Liver (tissue), 8 donors: ENCODE measurements at regions not wholly inside any gene's neighbourhood (a gene's known extent, or its start where the extent isn't known, plus 50 kb on each side); places are given as distances from the start of the nearest gene placed in this dataset.

Source experiments
- DNase-seq: peaks from one replicate; pipeline ENCODE4 v3.0.0-alpha.2; 2017; ENCODE audit warnings: low spot score
- H3K27ac ChIP-seq, 2 donors: one replicate each; pipeline ENCODE4 v1.7.0; 2013; ENCODE audit warnings: inconsistent platforms in 2 of 2, low read length in 2 of 2, control low read depth in 1 of 2, low read depth in 1 of 2, mild to moderate bottlenecking in 1 of 2
- H3K27me3 ChIP-seq, 4 donors: one replicate each; pipeline versions ENCODE4 v1.6.1 to v1.7.0; 2013; ENCODE audit warnings: low read length in 3 of 4, inconsistent platforms in 1 of 4, mild to moderate bottlenecking in 1 of 4, moderate library complexity in 1 of 4; ENCODE audit not compliant: control insufficient read depth in 4 of 4, insufficient read depth in 4 of 4
- H3K36me3 ChIP-seq, 4 donors: one replicate each; pipeline versions ENCODE4 v1.6.1 to v1.7.0; 2013; ENCODE audit warnings: low read length in 3 of 4, mild to moderate bottlenecking in 3 of 4, low read depth in 1 of 4, moderate library complexity in 1 of 4; ENCODE audit not compliant: control insufficient read depth in 4 of 4, insufficient read depth in 3 of 4
- H3K4me1 ChIP-seq, 4 donors: one replicate each; pipeline versions ENCODE4 v1.6.1 to v1.7.0; 2013; ENCODE audit warnings: low read length in 3 of 4, mild to moderate bottlenecking in 3 of 4, moderate library complexity in 1 of 4; ENCODE audit not compliant: control insufficient read depth in 4 of 4, insufficient read depth in 4 of 4
- H3K4me3 ChIP-seq, 3 donors: one replicate each; pipeline versions ENCODE4 v1.6.1 to v1.7.0; 2013; ENCODE audit warnings: low read length in 3 of 3, control low read depth in 1 of 3, low read depth in 1 of 3, mild to moderate bottlenecking in 1 of 3
- H3K9ac ChIP-seq, 2 donors: one replicate each; pipeline ENCODE4 v1.7.0; 2013; ENCODE audit warnings: low read length in 2 of 2, mild to moderate bottlenecking in 2 of 2, moderate library complexity in 2 of 2, control low read depth in 1 of 2, low read depth in 1 of 2
- H3K9me3 ChIP-seq, 4 donors: one replicate each; pipeline versions ENCODE4 v1.6.1 to v1.7.0; 2013; ENCODE audit warnings: low read length in 3 of 4; ENCODE audit not compliant: control insufficient read depth in 4 of 4
- FOXA1 ChIP-seq: IDR thresholded peaks from 2 replicates; pipeline ENCODE4 v1.6.1; 2016; ENCODE audit warnings: antibody characterized with exemption
- FOXA2 ChIP-seq: IDR thresholded peaks from 2 replicates; pipeline ENCODE4 v1.6.1; 2016; ENCODE audit warnings: antibody characterized with exemption
- GABPA ChIP-seq, 2 donors: IDR thresholded peaks in 1 of 2; conservative IDR thresholded peaks in 1 of 2; 2 replicates each; pipeline ENCODE4 v1.6.1; 2016; ENCODE audit warnings: antibody characterized with exemption in 2 of 2, mild to moderate bottlenecking in 1 of 2, moderate library complexity in 1 of 2
- HNF4A ChIP-seq, 2 donors: conservative IDR thresholded peaks; 2 replicates each; pipeline ENCODE4 v1.6.1; 2016; ENCODE audit warnings: antibody characterized with exemption in 2 of 2, mild to moderate bottlenecking in 2 of 2
- JUND ChIP-seq, 2 donors: IDR thresholded peaks; 2 replicates each; pipeline ENCODE4 v1.6.1; 2016; ENCODE audit warnings: antibody characterized with exemption in 2 of 2
- MAX ChIP-seq: IDR thresholded peaks from 2 replicates; pipeline ENCODE4 v1.6.1; 2016; ENCODE audit warnings: antibody characterized with exemption
- NR2F2 ChIP-seq: IDR thresholded peaks from 2 replicates; pipeline ENCODE4 v1.6.1; 2016; ENCODE audit warnings: antibody characterized with exemption
- REST ChIP-seq: IDR thresholded peaks from 2 replicates; pipeline ENCODE4 v1.6.1; 2016; ENCODE audit warnings: antibody characterized with exemption, mild to moderate bottlenecking
- SP1 ChIP-seq: IDR thresholded peaks from 2 replicates; pipeline ENCODE4 v1.6.1; 2018; ENCODE audit warnings: antibody characterized with exemption, mild to moderate bottlenecking
- TAF1 ChIP-seq: conservative IDR thresholded peaks from 2 replicates; pipeline ENCODE4 v1.6.1; 2016; ENCODE audit warnings: antibody characterized with exemption, mild to moderate bottlenecking
- YY1 ChIP-seq: IDR thresholded peaks from 2 replicates; pipeline ENCODE4 v1.6.1; 2016; ENCODE audit warnings: antibody characterized with exemption, mild to moderate bottlenecking
- WGBS: extraction: QIAGEN DNeasy Blood & Tissue Kit; methylation state at CpG from one replicate; pipeline ENCODE4 v1.1.7; 2013; 5-methylcytosine and 5-hydroxymethylcytosine counted together
- TF ChIP-seq, protein P1 (sequence below): fragments of 150-350 bp; IDR thresholded peaks from 2 replicates; pipeline ENCODE4 v1.5.1; 2017; ENCODE audit warnings: improper control_type of control experiment, low read depth, low read length; ENCODE audit not compliant: missing input control
- TF ChIP-seq, protein P2 (sequence below): IDR thresholded peaks from 2 replicates; pipeline ENCODE4 v1.6.1; 2016; ENCODE audit warnings: antibody characterized with exemption
- donor health status: healthy.
- donor health status: healthy.
- donor health status: healthy.
- donor health status: healthy.
- donor health status: healthy.

DNA sequence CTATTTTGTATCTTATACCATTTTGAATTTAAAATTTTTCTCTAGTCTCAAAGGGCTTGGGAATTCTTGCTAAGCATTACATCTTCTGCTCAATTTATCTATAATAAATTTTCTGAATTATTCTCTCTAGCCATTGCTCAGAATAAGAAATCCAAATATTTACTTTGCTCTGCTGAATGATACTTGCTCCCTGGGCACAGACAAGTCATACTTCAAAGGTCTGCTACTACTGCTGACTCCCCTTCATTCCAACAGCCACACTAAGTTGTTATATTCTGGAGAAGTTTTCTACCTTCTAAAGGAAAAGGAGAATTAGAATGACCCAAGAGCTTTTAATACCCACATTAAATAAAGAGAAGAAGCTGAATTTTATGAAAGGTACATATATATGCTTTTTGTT lies 460.3 kb upstream of the ZNF717 start (continued):
- TF ChIP-seq, protein P1, sequence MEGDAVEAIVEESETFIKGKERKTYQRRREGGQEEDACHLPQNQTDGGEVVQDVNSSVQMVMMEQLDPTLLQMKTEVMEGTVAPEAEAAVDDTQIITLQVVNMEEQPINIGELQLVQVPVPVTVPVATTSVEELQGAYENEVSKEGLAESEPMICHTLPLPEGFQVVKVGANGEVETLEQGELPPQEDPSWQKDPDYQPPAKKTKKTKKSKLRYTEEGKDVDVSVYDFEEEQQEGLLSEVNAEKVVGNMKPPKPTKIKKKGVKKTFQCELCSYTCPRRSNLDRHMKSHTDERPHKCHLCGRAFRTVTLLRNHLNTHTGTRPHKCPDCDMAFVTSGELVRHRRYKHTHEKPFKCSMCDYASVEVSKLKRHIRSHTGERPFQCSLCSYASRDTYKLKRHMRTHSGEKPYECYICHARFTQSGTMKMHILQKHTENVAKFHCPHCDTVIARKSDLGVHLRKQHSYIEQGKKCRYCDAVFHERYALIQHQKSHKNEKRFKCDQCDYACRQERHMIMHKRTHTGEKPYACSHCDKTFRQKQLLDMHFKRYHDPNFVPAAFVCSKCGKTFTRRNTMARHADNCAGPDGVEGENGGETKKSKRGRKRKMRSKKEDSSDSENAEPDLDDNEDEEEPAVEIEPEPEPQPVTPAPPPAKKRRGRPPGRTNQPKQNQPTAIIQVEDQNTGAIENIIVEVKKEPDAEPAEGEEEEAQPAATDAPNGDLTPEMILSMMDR, result no peak

DNA sequence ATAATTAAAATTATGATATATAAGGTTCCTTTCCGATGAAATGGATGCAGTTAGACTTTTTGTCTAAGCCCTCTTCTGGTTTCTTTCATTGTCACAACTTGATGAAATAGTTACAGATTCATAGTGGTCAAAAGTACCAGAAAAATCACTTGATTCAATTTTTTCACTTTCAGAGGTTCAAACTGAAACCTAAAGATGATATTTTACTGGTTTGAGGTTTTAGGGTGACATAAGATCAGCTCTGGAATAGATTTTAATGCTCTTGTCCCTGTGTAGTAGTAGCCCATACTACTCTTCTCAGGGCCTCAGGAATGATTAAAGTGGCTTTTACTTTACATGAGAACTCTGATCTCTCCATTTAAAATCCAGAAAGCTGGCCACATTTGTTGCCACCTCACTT lies 479.1 kb upstream of the ZNF717 start:
- no peaks in the 10 kb centered on the region for H3K4me1 ChIP-seq
- H3K4me3 ChIP-seq, result no peak overlapping the region
- WGBS, result 77% methylated on average over 1 of the region's 1 CpG
- H3K9ac ChIP-seq, result no peak overlapping the region
- no peak overlapping the region for H3K27ac ChIP-seq
- peaks cover 0 to 2% (median 0%) of the 10 kb centered on the region in 4 donors for H3K9me3 ChIP-seq
- no peaks in the 10 kb centered on the region for H3K27me3 ChIP-seq
- no peak for TF ChIP-seq FOXA1
- no peak for TF ChIP-seq GABPA (IDR thresholded peaks at IDR 0.05 in 1 of 2, conservative IDR thresholded peaks at IDR 0.05 in 1 of 2)
- TF ChIP-seq REST, result no peak
- TF ChIP-seq JUND (IDR thresholded peaks at IDR 0.05), result no peak
- no peak for TF ChIP-seq HNF4A (conservative IDR thresholded peaks at IDR 0.05)
- TF ChIP-seq SP1, result no peak
- no peak for TF ChIP-seq FOXA2
- TF ChIP-seq TAF1, result no peak
- no peak for TF ChIP-seq NR2F2
- DNase-seq, result no peak
- no peaks in the 10 kb centered on the region for H3K36me3 ChIP-seq

DNA sequence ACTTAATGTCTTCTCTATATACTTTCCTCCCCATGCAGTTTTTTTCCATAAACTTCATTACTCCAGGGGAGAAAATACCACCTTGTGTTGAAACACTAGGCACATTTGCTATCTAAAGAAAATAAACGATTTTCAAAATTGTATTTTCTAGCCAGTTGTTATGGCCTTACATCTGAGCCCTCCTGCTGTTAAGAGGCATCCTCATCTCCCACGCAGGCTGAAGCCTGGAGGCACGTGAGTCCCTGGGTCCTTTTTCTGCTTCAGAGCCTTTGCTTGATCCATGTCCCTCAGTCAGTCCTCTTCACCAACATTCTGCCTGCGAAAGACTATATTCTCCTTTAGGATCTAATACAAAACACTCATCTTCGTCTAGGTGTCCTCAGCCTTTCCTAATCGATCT lies 479.6 kb upstream of the ZNF717 start:
- TF ChIP-seq JUND (IDR thresholded peaks at IDR 0.05) (no peak), MAX (no peak), YY1 (no peak)
- TF ChIP-seq, protein P2, sequence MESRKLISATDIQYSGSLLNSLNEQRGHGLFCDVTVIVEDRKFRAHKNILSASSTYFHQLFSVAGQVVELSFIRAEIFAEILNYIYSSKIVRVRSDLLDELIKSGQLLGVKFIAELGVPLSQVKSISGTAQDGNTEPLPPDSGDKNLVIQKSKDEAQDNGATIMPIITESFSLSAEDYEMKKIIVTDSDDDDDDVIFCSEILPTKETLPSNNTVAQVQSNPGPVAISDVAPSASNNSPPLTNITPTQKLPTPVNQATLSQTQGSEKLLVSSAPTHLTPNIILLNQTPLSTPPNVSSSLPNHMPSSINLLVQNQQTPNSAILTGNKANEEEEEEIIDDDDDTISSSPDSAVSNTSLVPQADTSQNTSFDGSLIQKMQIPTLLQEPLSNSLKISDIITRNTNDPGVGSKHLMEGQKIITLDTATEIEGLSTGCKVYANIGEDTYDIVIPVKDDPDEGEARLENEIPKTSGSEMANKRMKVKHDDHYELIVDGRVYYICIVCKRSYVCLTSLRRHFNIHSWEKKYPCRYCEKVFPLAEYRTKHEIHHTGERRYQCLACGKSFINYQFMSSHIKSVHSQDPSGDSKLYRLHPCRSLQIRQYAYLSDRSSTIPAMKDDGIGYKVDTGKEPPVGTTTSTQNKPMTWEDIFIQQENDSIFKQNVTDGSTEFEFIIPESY, result no peak
- TF ChIP-seq, protein P1, result no peak
- Histone ChIP-seq H3K9ac (no peak overlapping the region), H3K4me1 (no peaks in the 10 kb centered on the region), H3K4me3 (no peak overlapping the region), H3K27ac (no peak overlapping the region), H3K36me3 (no peaks in the 10 kb centered on the region), H3K27me3 (no peaks in the 10 kb centered on the region), H3K9me3 (no peaks in the 10 kb centered on the region)
- WGBS, result 66% methylated on average over 6 of the region's 6 CpGs
- no peak for DNase-seq
